Ishikawa (cell line): ENCODE measurements at regions not wholly inside any gene's neighbourhood (a gene's known extent, or its start where the extent isn't known, plus 50 kb on each side); places are given as distances from the start of the nearest gene placed in this dataset.

ENCODE experiments used
- CEBPB ChIP-seq: IDR thresholded peaks from 2 replicates; pipeline ENCODE4 v1.6.1; 2012
- CREB1 ChIP-seq: IDR thresholded peaks from 2 replicates; pipeline ENCODE4 v1.6.1; 2012; ENCODE audit warnings: low read depth
- EGR1 ChIP-seq: IDR thresholded peaks from 2 replicates; pipeline ENCODE4 v1.6.1; 2012
- EP300 ChIP-seq: IDR thresholded peaks from 2 replicates; pipeline ENCODE4 v1.6.1; 2012; ENCODE audit warnings: borderline replicate concordance
- FOXM1 ChIP-seq: IDR thresholded peaks from 2 replicates; pipeline ENCODE4 v1.6.1; 2012; ENCODE audit warnings: low read depth, borderline replicate concordance
- MAX ChIP-seq: IDR thresholded peaks from 2 replicates; pipeline ENCODE4 v1.6.1; 2012
- NFIC ChIP-seq: IDR thresholded peaks from 2 replicates; pipeline ENCODE4 v1.6.1; 2012
- RAD21 ChIP-seq: IDR thresholded peaks from 2 replicates; pipeline ENCODE4 v1.6.1; 2012; ENCODE audit warnings: low read depth
- REST ChIP-seq: IDR thresholded peaks from 2 replicates; pipeline ENCODE4 v1.6.1; 2012; ENCODE audit warnings: low read depth, mild to moderate bottlenecking
- TAF1 ChIP-seq: IDR thresholded peaks from 2 replicates; pipeline ENCODE4 v1.6.1; 2012; ENCODE audit warnings: low read depth, mild to moderate bottlenecking
- TCF12 ChIP-seq: IDR thresholded peaks from 2 replicates; pipeline ENCODE4 v1.6.1; 2012; ENCODE audit warnings: low read depth
- TEAD4 ChIP-seq: IDR thresholded peaks from 2 replicates; pipeline ENCODE4 v1.6.1; 2012
- USF1 ChIP-seq: IDR thresholded peaks from 2 replicates; pipeline ENCODE4 v1.6.1; 2012
- YY1 ChIP-seq: IDR thresholded peaks from 2 replicates; pipeline ENCODE4 v1.6.1; 2012; ENCODE audit warnings: low read depth
- ZBTB7A ChIP-seq: IDR thresholded peaks from 2 replicates; pipeline ENCODE4 v1.6.1; 2012; ENCODE audit warnings: low read depth

- TF ChIP-seq YY1 = no peak
Measured at GRCh38 chr3:72571638-72572114, 276.6 kb downstream of the SHQ1 start.

- TF ChIP-seq CEBPB (no peak), RAD21 (no peak)
Measured at GRCh38 chr3:72571052-72571451, 277.2 kb downstream of the SHQ1 start.

GRCh38 chr3:72569754-72570440 lies 278.3 kb downstream of the SHQ1 start:
- no peak for TF ChIP-seq CREB1
- no peak for TF ChIP-seq EGR1
- no peak for TF ChIP-seq USF1
- TF ChIP-seq CEBPB = no peak
- TF ChIP-seq EP300 = no peak
- TF ChIP-seq NFIC = no peak
- TF ChIP-seq FOXM1 = no peak
- no peak for TF ChIP-seq TAF1
- TF ChIP-seq TCF12 = no peak
- TF ChIP-seq REST = no peak
- no peak for TF ChIP-seq MAX

GRCh38 chr3:72568083-72568482 lies 280.2 kb downstream of the SHQ1 start:
- no peak for TF ChIP-seq ZBTB7A
- TF ChIP-seq EP300 = no peak
- TF ChIP-seq REST = no peak
- TF ChIP-seq FOXM1 = no peak
- no peak for TF ChIP-seq TAF1
- no peak for TF ChIP-seq MAX
- TF ChIP-seq EGR1 = no peak
- no peak for TF ChIP-seq TEAD4
- no peak for TF ChIP-seq YY1
- no peak for TF ChIP-seq NFIC
- TF ChIP-seq CEBPB = no peak

GRCh38 chr3:72567474-72567873 lies 280.8 kb downstream of the SHQ1 start:
- TF ChIP-seq ZBTB7A = no peak
- no peak for TF ChIP-seq EGR1
- no peak for TF ChIP-seq USF1
- TF ChIP-seq RAD21 = no peak
- no peak for TF ChIP-seq CREB1
- TF ChIP-seq YY1 = no peak
- no peak for TF ChIP-seq TCF12
- TF ChIP-seq REST = no peak
